Cardiac muscle cell (in vitro differentiated cells and primary cell): ENCODE measurements at regions not wholly inside any gene's neighbourhood (a gene's known extent, or its start where the extent isn't known, plus 50 kb on each side); places are given as distances from the start of the nearest gene placed in this dataset.

ENCODE experiments used
- DNase-seq, 2 donors: peaks; one replicate each; pipeline versions ENCODE4 v3.0.0 to v3.0.0-alpha.2; 2010 to 2017; ENCODE audit warnings: low read depth in 1 of 2, low spot score in 1 of 2
- H3K27ac ChIP-seq: fragments of 200-600 bp; sonication (generic); 2 replicates; pipeline ENCODE4 v1.5.1; 2016
- H3K27me3 ChIP-seq: fragments of 200-600 bp; sonication (generic); 2 replicates; pipeline ENCODE4 v1.6.0; 2016; ENCODE audit warnings: control low read depth
- H3K36me3 ChIP-seq: fragments of 200-600 bp; sonication (generic); 2 replicates; pipeline ENCODE4 v1.5.1; 2016; ENCODE audit warnings: control low read depth
- H3K4me1 ChIP-seq: fragments of 200-600 bp; sonication (generic); 2 replicates; pipeline ENCODE4 v1.8.1; 2017; ENCODE audit warnings: low read depth, mild to moderate bottlenecking, mixed run types
- H3K4me3 ChIP-seq: fragments of 200-600 bp; sonication (generic); 2 replicates; pipeline ENCODE4 v1.5.1; 2016; ENCODE audit warnings: mild to moderate bottlenecking
- H3K9me3 ChIP-seq: fragments of 200-600 bp; sonication (generic); 2 replicates; pipeline ENCODE4 v1.5.1; 2017; ENCODE audit warnings: low read depth, mild to moderate bottlenecking, control low read depth
- TF ChIP-seq, protein P1 (sequence below): IDR thresholded peaks from 2 replicates; pipeline ENCODE4 v1.5.1; 2012; ENCODE audit warnings: low read depth, mild to moderate bottlenecking, low read length

GRCh38 chr9:134214386-134214765 is 50.0 kb upstream of the RNU6ATAC start:
- TF ChIP-seq, protein P1, sequence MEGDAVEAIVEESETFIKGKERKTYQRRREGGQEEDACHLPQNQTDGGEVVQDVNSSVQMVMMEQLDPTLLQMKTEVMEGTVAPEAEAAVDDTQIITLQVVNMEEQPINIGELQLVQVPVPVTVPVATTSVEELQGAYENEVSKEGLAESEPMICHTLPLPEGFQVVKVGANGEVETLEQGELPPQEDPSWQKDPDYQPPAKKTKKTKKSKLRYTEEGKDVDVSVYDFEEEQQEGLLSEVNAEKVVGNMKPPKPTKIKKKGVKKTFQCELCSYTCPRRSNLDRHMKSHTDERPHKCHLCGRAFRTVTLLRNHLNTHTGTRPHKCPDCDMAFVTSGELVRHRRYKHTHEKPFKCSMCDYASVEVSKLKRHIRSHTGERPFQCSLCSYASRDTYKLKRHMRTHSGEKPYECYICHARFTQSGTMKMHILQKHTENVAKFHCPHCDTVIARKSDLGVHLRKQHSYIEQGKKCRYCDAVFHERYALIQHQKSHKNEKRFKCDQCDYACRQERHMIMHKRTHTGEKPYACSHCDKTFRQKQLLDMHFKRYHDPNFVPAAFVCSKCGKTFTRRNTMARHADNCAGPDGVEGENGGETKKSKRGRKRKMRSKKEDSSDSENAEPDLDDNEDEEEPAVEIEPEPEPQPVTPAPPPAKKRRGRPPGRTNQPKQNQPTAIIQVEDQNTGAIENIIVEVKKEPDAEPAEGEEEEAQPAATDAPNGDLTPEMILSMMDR = no peak
- no peaks in the 10 kb centered on the region for H3K27me3 ChIP-seq
- H3K9me3 ChIP-seq = no peaks in the 10 kb centered on the region
- H3K4me1 ChIP-seq = peaks cover 36% of the 10 kb centered on the region
- no peak overlapping the region for H3K27ac ChIP-seq
- DNase-seq = no peak
- H3K4me3 ChIP-seq = no peak overlapping the region
- no peaks in the 10 kb centered on the region for H3K36me3 ChIP-seq

DNA sequence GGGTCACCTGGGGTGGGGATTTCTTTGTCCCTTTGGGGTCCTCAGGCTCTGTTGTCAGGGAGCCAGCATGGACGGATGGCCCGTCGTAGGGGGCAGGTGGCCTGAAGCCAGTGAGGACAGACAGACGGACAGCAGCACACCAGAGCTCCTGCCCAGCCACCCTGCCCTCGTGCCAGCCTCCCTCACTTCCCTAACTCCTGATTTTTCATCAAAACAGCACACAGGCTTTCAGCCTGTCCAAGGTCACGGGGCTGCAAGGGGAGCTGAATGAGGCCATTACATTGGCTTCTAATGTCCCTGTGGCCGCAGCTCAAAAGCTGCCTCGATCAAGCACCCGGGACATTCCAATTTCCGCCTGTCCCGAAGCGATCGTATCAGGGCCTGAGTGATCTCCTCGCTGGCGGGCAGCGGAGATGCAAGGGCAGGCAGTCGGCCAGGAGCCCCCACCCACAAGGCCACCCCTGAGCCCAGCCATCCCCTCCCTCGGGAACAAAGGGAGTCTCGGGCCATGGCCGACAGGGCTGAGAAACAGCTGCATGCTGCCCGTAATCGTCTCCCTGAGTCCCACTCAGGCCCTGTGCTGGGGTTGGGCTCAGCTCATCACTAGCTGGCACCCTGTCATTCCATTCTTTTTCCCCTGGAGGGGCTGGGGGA is 50.5 kb upstream of the RNU6ATAC start:
- TF ChIP-seq, protein P1 = no peak
- peaks cover 36% of the 10 kb centered on the region for H3K4me1 ChIP-seq
- H3K27me3 ChIP-seq = no peaks in the 10 kb centered on the region
- H3K36me3 ChIP-seq = no peaks in the 10 kb centered on the region
- no peaks in the 10 kb centered on the region for H3K9me3 ChIP-seq
- no peak for DNase-seq
- no peak overlapping the region for H3K4me3 ChIP-seq
- H3K27ac ChIP-seq = no peak overlapping the region

GRCh38 chr9:134215420-134215698 is 51.0 kb upstream of the RNU6ATAC start:
- Histone ChIP-seq H3K36me3 (no peaks in the 10 kb centered on the region), H3K9me3 (no peaks in the 10 kb centered on the region), H3K27me3 (no peaks in the 10 kb centered on the region), H3K4me3 (no peak overlapping the region), H3K4me1 (peaks cover 36% of the 10 kb centered on the region), H3K27ac (no peak overlapping the region)
- DNase-seq = no peak
- TF ChIP-seq, protein P1 = no peak

DNA sequence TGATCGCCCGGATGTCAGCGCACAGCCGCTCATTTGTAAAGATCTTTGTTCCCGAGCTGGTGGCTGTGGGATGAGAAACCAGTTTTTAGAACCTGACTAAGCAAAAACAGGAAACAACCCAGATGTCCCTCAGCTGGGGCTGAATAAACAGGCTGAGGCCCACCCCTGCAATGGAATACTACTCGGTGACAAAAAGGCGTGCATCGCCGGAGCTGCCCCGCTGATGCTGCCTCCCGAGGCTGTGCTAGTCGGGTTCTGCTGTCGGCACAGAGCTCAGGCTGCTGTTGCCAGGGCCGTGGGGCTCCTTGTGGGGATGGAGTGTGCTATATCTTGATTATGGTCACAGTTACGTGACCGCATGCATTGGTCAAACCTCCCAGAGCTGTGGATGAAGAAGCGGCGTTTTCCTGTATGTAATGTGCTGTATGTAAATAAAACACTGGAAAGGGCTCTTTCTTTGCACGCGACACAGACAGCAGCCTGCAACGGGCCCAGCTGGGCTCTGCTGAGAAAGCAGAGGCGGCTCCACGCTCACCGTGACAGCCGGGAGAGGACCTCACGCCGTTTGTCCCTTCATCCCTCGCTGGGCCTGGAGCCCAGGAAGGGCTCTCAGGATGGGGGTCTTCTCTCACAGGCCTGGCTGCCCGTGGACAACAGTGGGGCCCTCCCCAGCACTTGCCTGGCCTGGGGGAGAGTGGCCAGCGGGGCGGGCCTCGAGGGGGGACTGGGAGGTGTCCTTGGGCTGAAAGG is 51.5 kb upstream of the RNU6ATAC start:
- peak in 1 of 2 donors; percentile 64 for DNase-seq
- no peaks in the 10 kb centered on the region for H3K27me3 ChIP-seq
- no peak overlapping the region for H3K27ac ChIP-seq
- no peaks in the 10 kb centered on the region for H3K9me3 ChIP-seq
- no peaks in the 10 kb centered on the region for H3K36me3 ChIP-seq
- no peak overlapping the region for H3K4me3 ChIP-seq
- peaks cover 36% of the 10 kb centered on the region for H3K4me1 ChIP-seq
- TF ChIP-seq, protein P1 = no peak

GRCh38 chr9:134216449-134216951 is 52.1 kb upstream of the RNU6ATAC start:
- Histone ChIP-seq H3K9me3 (no peaks in the 10 kb centered on the region), H3K36me3 (no peaks in the 10 kb centered on the region), H3K27me3 (no peaks in the 10 kb centered on the region), H3K4me1 (peaks cover 36% of the 10 kb centered on the region), H3K4me3 (no peak overlapping the region), H3K27ac (no peak overlapping the region)
- TF ChIP-seq, protein P1 = no peak
- DNase-seq = no peak
